ENCODE measurements at regions not wholly inside any gene's neighbourhood (a gene's known extent, or its start where the extent isn't known, plus 50 kb on each side); places are given as distances from the start of the nearest gene placed in this dataset.
"Not testable (repeated sequence)": the region's sequence is repeated elsewhere in the genome, so short reads cannot be mapped to it uniquely, and the experiment has no call there.

GRCh38 chr1:163922743-163923201 lies 601.0 kb downstream of the NUF2 start:
- DNase-seq, result no peak

- DNase-seq, result no peak
These were observed 602.3 kb downstream of the NUF2 start for GRCh38 chr1:163924041-163924440.

GRCh38 chr1:163927493-163927892 lies 605.7 kb downstream of the NUF2 start:
- DNase-seq, result no peak

- no peak for DNase-seq
These were observed 606.3 kb downstream of the NUF2 start for GRCh38 chr1:163928069-163928468.

GRCh38 chr1:163928651-163929050 lies 606.9 kb downstream of the NUF2 start:
- no peak for DNase-seq

- DNase-seq, result no peak
These were observed 611.1 kb downstream of the NUF2 start for GRCh38 chr1:163932901-163933300.

- DNase-seq, result peak; percentile 27
These were observed 611.7 kb downstream of the NUF2 start for GRCh38 chr1:163933437-163933836.

- no peak for DNase-seq
These were observed 614.1 kb downstream of the NUF2 start for GRCh38 chr1:163935738-163936374.

GRCh38 chr1:163959622-163960021 lies 599.4 kb upstream of the PBX1 start:
- peak; percentile 27 for DNase-seq

- no peak for DNase-seq
These were observed 588.8 kb upstream of the PBX1 start for GRCh38 chr1:163970151-163970550.

GRCh38 chr1:163970699-163971098 lies 588.3 kb upstream of the PBX1 start:
- DNase-seq, result peak; percentile 19

- no peak for DNase-seq
These were observed 585.4 kb upstream of the PBX1 start for GRCh38 chr1:163973586-163973985.

- DNase-seq, result no peak
These were observed 584.9 kb upstream of the PBX1 start for GRCh38 chr1:163974120-163974519.

- DNase-seq, result peak; percentile 94
These were observed 578.6 kb upstream of the PBX1 start for GRCh38 chr1:163980394-163980793.

GRCh38 chr1:163981500-163982030 lies 577.4 kb upstream of the PBX1 start:
- peak; percentile 85 for DNase-seq

GRCh38 chr1:163983097-163983496 lies 575.9 kb upstream of the PBX1 start:
- no peak for DNase-seq

GRCh38 chr1:163985700-163986099 lies 573.3 kb upstream of the PBX1 start:
- no peak for DNase-seq

GRCh38 chr1:163999131-163999530 lies 559.9 kb upstream of the PBX1 start:
- DNase-seq, result peak; percentile 61

GRCh38 chr1:164006186-164006585 lies 552.8 kb upstream of the PBX1 start:
- DNase-seq, result not testable (repeated sequence)

- no peak for DNase-seq
These were observed 552.4 kb upstream of the PBX1 start for GRCh38 chr1:164006621-164007020.

GRCh38 chr1:164017239-164017638 lies 541.7 kb upstream of the PBX1 start:
- no peak for DNase-seq

GRCh38 chr1:164020391-164020790 lies 538.6 kb upstream of the PBX1 start:
- no peak for DNase-seq

- no peak for DNase-seq
These were observed 537.2 kb upstream of the PBX1 start for GRCh38 chr1:164021813-164022212.

- peak; percentile 12 for DNase-seq
These were observed 525.2 kb upstream of the PBX1 start for GRCh38 chr1:164033782-164034181.

- no peak for DNase-seq
These were observed 518.2 kb upstream of the PBX1 start for GRCh38 chr1:164040754-164041153.

Data from NCI-H1105 treated with DMSO at 0.1 percent for 48 hours (cell line).